ENCODE measurements at regions not wholly inside any gene's neighbourhood (a gene's known extent, or its start where the extent isn't known, plus 50 kb on each side); places are given as distances from the start of the nearest gene placed in this dataset.

- no peak for DNase-seq
Observed at GRCh38 chr4:110780538-110780937, 157.7 kb upstream of the PITX2 start.

DNA sequence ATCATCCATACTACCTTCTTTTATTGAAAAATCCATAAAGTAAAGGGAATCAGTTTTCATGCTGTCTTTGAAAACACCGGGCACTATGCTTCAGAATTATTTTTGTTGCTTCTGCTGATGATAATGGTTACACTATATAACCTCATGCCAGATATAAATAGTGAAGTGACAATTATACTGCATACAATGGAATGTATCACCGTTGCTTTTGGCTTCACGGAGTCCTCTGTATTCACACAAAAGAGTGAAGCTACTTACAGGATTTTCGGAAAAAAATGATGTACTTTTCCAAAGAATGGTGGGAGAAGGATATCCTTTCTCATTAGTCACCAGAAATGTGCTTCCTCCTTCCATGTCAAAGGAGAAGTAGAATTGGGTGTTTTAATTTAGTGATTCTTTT, 159.1 kb upstream of the PITX2 start:
- DNase-seq, result no peak

- DNase-seq, result no peak
Observed at GRCh38 chr4:110787109-110787508, 164.2 kb upstream of the PITX2 start.

GRCh38 chr4:110787707-110788106, 164.8 kb upstream of the PITX2 start:
- DNase-seq, result no peak

DNA sequence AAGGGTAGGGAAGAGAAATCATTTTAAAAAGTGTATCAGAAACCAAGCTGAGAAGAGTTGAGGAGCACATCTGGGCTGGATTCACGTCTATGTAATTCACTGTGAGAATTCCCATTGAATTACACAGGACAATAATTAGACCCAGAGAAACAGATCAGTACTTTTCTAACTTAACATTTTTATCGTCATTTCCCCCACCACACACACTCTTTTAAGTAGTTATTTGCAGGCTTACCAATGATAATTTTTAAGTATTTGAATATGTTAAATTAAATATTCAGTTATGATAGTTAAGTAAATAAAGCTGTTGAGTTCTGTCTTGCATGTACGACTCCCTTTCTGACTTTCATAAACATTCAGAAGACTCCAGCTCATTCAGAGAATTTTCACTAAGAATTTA, 165.4 kb upstream of the PITX2 start:
- DNase-seq, result no peak

GRCh38 chr4:110792036-110792435, 169.2 kb upstream of the PITX2 start:
- DNase-seq, result no peak

DNA sequence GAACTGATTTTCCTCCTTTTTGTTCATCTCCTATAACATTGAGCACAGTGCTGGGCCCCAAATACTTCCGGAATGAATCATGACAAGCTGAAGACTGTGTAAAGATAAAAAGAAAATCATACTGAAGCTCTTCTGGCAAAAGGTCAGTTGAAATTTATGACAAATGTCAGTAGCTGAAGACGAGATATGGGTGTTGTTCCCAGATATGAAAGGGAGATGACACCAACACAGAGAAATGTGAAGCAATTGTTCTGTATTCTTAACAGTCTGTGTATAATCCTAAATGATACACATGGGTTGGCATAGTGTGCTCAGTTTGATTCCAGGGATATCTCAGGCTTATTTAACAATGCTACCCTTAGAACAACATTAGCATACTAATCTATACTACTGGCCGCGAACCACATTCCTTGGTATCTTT, 170.5 kb upstream of the PITX2 start:
- no peak for DNase-seq

GRCh38 chr4:110793890-110794554, 171.1 kb upstream of the PITX2 start:
- peak; percentile 0 for DNase-seq

- no peak for DNase-seq
Observed at GRCh38 chr4:110795971-110796370, 173.1 kb upstream of the PITX2 start.

DNA sequence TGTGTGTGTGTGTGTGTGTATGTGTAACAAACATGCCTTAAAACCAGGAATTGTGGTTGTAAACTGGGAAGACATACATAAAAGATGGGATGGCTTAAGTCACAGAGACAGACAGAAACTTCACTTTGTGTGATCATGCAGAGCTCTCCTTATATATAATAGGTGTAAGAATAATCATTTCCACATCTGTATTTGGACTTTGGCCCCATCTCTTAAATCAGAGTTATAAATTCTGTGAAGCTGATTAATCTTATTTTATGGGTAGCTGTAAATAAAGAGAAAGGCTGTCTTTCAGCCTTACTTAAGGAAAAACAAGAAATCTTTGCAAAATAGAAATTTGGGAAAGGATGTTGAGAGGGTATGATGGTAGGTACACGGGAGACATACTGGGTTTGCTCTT, 174.6 kb upstream of the PITX2 start:
- no peak for DNase-seq

DNA sequence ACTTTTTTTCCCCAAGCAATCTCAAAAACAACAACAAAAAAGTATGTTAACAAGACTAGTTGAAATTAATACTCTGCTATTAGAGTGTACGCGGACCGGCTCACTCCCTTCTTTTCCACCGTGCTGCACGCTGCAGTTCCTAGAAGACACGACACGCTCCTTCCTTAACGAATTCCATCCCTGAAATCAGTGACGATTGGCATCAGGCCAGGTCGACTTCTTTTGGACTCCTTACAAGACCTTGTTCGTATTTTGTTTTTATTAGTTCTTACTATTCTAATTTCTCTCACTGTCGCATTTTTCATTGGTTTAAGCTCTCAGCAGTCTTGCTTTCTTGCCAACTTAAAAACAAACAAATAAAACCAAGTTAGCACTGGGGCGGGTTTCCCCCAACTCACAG, 175.8 kb upstream of the PITX2 start:
- DNase-seq, result no peak

DNA sequence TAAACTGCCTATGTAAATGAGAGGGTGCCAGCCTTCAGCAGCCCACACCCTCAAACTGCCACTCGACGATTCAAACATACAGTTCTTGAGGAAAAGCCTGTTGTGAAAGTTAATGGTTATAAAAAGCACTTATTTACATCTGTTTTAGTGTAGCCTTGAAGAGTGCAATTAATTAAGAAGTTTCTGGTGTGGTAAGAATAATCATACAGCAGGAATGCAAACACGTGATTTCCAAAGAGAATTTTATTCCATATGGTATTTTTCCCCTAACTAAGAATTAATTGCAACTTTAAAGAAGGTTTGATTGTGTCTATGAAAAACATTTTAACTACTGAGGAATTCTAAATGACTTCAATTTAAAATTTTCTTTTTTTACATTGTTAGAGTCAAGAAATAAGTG, 176.3 kb upstream of the PITX2 start:
- DNase-seq, result no peak

DNA sequence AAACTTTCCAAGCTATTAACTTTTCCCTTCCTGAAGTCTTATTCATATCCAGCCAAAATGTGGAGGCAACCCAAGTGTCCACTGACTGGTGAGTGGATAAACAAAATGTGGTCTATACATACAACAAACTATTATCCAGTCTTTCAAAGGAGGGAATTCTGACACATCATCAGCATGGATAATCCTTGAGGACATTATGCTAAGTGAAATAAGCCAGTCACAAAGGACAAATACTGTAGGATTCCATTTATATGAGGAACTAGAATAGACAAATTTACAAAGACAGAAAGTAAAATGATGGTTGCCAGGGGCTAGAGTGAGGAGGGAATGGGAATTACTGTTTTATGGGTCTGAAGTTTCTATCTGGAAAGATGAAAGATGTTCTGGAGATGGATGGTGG, 178.7 kb upstream of the PITX2 start:
- no peak for DNase-seq

DNA sequence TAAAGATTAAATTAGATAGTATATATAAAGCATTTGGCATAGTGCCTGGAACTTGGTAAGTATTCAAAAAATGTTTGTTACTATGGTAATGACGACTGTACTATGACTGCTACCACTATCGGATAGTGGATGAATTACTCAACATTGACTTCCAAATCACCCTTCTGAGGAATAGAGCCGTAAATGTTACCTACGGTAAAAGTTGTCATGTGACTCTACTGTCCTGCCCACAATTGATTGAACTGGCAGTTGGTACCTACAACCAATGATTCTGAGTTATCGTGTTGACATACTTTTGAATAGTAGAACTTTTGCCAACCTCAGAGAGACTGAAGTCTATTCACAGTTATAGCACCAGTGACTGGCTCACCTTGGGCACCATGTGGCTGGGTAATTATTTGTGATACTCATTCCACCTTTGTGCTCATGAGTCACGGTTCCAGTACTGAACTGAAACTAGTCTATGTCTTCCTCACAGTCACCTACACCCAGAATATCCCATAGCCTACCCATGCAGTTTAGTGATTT, 185.5 kb upstream of the PITX2 start:
- no peak for DNase-seq

- DNase-seq, result no peak
Observed at GRCh38 chr4:110815950-110816349, 193.1 kb upstream of the PITX2 start.

DNA sequence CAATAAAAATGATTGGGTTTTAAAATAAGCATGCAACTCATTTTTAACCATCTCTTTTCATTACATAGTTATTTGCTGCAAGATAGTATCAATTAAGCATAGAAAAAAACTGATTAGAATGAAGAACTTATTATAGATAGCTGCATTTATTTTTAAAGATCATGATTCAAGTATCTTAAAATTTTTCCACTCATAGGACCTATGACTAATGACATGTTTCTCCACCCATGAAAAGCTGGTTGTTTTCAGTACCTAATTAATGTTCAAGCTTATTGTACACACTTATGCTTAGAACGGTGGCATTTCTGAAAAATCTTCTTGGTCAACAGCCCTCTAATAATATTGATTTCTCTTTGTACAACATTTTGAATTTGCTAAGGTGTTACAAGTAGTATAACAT, 193.5 kb upstream of the PITX2 start:
- DNase-seq, result no peak

DNA sequence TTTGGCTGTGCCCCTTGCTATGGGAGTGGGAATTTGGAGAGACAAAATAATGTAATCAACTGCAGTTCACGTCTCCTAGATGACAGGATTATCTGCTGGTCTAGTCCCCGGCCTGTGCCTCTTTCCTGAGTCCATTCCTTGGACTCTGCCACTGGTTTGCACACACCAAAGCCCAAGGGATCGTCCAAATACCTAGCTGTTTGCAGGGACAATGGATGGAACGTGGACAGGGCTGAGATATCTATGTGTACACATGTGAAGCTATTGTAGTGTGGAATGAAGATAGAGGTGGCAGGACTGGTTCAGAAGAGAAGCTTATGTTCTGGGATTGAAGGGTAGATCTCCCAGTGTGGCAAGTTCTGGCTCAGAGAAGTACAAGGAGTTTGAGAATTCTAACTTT, 198.3 kb upstream of the PITX2 start:
- no peak for DNase-seq

DNA sequence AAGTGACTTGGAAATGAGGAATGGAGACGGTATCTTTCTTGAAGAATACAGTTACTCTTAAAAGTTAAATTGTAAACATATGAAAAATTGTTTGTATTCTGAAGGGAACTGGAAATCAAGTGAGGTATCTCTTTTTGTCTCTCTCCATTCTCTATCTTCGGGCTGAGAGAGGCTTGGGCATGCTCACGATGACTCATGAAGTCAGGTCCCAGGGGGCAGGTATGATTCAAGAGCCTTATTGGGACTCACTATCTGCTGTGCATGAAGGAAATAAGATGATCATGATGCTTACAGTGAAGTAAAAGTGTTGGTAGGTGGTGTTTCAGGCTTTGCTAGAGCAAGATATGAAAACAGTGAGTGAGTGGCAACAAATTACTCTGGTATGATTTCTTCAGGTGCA, 200.4 kb upstream of the PITX2 start:
- DNase-seq, result no peak

- no peak for DNase-seq
Observed at GRCh38 chr4:110824344-110824743, 201.5 kb upstream of the PITX2 start.

DNA sequence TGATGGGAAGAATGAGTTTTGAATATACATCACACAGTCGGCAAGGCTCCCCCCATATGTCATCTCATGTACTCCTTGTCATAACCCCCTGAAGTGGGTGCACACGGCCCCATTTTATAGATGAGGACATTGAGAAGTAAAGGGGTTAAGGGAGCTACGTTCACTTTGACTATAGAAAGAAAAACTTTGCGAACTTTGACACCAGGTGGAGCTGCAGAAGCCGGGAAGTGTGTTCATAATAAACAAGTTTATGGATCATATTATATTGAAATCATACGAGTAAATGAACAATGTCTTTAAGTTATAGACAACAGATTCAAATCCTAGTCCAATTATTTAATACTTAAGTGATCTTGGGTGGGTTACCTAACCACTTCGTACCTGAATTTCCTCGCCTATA, 203.8 kb upstream of the PITX2 start:
- no peak for DNase-seq

DNA sequence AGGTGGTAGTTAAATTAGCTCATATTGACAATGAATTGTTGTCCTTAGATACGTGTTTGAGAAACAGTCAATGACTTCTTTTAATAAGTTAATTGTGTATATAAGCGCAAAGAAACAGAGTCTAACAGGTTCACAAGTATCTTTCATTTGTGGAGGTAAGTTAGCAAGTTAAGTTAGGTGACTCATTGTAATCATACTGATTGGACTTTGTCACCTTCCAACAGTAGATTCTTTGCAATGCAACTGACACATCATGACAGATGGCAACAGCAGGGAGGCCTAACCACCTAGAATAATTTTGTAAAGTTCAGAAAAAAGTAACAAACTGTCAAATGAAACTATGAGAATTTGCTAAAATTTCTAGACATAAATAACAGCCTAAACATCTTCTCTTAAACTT, 207.6 kb upstream of the PITX2 start:
- no peak for DNase-seq

- no peak for DNase-seq
Observed at GRCh38 chr4:110837896-110838450, 215.1 kb upstream of the PITX2 start.

DNA sequence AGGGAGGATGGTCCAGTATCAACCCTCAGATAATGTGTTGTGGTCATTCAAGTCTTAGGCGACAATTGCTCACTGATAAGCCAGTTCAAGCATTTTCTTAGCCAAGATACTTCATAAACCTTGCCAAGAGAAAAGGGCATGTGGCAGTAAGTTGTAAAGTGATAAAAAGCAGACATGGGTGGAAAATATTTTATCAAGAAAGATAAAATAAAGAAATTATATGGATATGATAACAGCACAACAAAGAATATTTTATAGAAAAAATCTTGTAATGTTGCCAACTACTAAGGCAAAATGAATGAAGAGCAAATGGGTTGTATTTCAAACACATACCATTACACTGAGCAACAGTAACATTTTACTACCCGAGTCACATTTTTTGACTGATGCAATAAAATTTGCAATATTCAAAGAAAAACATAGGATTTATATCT, 217.4 kb upstream of the PITX2 start:
- no peak for DNase-seq

DNA sequence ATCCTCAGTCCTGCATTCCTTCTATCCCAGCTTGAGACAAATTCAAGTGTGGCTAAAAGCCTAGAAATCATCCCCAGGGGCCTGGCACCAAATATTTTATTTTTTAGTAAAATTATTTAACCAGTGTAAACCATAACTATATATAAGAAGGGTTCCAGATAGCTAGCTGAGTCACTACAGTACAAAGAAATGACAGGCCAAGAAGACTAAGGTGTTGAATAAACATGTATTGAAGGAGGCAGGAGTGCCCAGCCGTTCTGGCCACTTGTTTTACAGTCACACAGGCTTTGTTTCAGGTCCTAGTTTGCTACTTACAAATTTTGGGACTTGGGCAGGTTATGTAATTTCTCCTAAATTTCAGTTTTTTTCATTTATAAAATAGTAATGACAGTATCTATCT, 225.9 kb upstream of the PITX2 start:
- no peak for DNase-seq

DNA sequence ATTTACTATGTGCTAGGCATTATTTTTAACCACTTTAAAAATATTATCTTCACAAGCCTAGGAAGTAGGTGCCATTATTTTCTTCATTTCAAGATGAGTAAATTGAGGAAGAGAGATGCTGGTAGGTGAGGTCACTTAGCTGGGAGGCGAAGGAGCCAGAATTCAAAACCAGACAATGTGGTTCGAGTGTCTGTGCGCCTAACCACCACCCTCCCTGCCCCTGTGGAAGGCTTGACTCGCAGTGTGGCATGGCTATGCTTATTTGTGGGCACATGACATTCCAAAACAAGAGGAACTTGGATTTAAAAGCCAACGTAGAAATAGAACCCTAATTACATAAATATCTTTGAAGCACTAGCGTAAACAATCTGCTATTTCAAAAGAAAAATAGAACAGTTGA, 226.6 kb upstream of the PITX2 start:
- DNase-seq, result no peak
